Cardiac muscle cell (in vitro differentiated cells and primary cell): ENCODE measurements at regions not wholly inside any gene's neighbourhood (a gene's known extent, or its start where the extent isn't known, plus 50 kb on each side); places are given as distances from the start of the nearest gene placed in this dataset.

Experiments used
- DNase-seq, 2 donors: peaks; one replicate each; pipeline versions ENCODE4 v3.0.0 to v3.0.0-alpha.2; 2010 to 2017; ENCODE audit warnings: low read depth in 1 of 2, low spot score in 1 of 2
- H3K27ac ChIP-seq: fragments of 200-600 bp; sonication (generic); 2 replicates; pipeline ENCODE4 v1.5.1; 2016
- H3K27me3 ChIP-seq: fragments of 200-600 bp; sonication (generic); 2 replicates; pipeline ENCODE4 v1.6.0; 2016; ENCODE audit warnings: control low read depth
- H3K36me3 ChIP-seq: fragments of 200-600 bp; sonication (generic); 2 replicates; pipeline ENCODE4 v1.5.1; 2016; ENCODE audit warnings: control low read depth
- H3K4me1 ChIP-seq: fragments of 200-600 bp; sonication (generic); 2 replicates; pipeline ENCODE4 v1.8.1; 2017; ENCODE audit warnings: low read depth, mild to moderate bottlenecking, mixed run types
- H3K4me3 ChIP-seq: fragments of 200-600 bp; sonication (generic); 2 replicates; pipeline ENCODE4 v1.5.1; 2016; ENCODE audit warnings: mild to moderate bottlenecking
- H3K9me3 ChIP-seq: fragments of 200-600 bp; sonication (generic); 2 replicates; pipeline ENCODE4 v1.5.1; 2017; ENCODE audit warnings: low read depth, mild to moderate bottlenecking, control low read depth
- CTCF ChIP-seq: IDR thresholded peaks from 2 replicates; pipeline ENCODE4 v1.5.1; 2012; ENCODE audit warnings: low read depth, mild to moderate bottlenecking, low read length

GRCh38 chr14:95979339-95980042, 59.7 kb upstream of the C14orf132 start:
- no peaks in the 10 kb centered on the region for H3K9me3 ChIP-seq

GRCh38 chr14:95980402-95980801, 58.8 kb upstream of the C14orf132 start:
- no peak for DNase-seq
- no peaks in the 10 kb centered on the region for H3K4me1 ChIP-seq
- no peak for TF ChIP-seq CTCF
- H3K4me3 ChIP-seq: no peak overlapping the region
- no peaks in the 10 kb centered on the region for H3K36me3 ChIP-seq
- H3K27ac ChIP-seq: no peak overlapping the region
- H3K9me3 ChIP-seq: no peaks in the 10 kb centered on the region
- H3K27me3 ChIP-seq: no peaks in the 10 kb centered on the region

More at GRCh38 chr14:95979339-95980042, 59.7 kb upstream of the C14orf132 start:
- H3K36me3 ChIP-seq: no peaks in the 10 kb centered on the region
- H3K27ac ChIP-seq: no peak overlapping the region
- no peaks in the 10 kb centered on the region for H3K4me1 ChIP-seq
- no peaks in the 10 kb centered on the region for H3K27me3 ChIP-seq
- no peak overlapping the region for H3K4me3 ChIP-seq
- peak; percentile 3 for TF ChIP-seq CTCF
- peak; percentile 1 to 12 for DNase-seq

GRCh38 chr14:95981965-95982364, 57.2 kb upstream of the C14orf132 start:
- no peaks in the 10 kb centered on the region for H3K27me3 ChIP-seq
- H3K27ac ChIP-seq: no peak overlapping the region
- DNase-seq: peak in 1 of 2 donors; percentile 44
- H3K36me3 ChIP-seq: no peaks in the 10 kb centered on the region
- TF ChIP-seq CTCF: no peak
- H3K9me3 ChIP-seq: no peaks in the 10 kb centered on the region
- H3K4me1 ChIP-seq: no peaks in the 10 kb centered on the region
- no peak overlapping the region for H3K4me3 ChIP-seq

GRCh38 chr14:95984206-95984605, 55.0 kb upstream of the C14orf132 start:
- Histone ChIP-seq H3K9me3 (no peaks in the 10 kb centered on the region), H3K36me3 (no peaks in the 10 kb centered on the region), H3K4me1 (no peaks in the 10 kb centered on the region), H3K4me3 (no peak overlapping the region), H3K27ac (no peak overlapping the region), H3K27me3 (no peaks in the 10 kb centered on the region)
- DNase-seq: no peak
- TF ChIP-seq CTCF: no peak
